Psoas muscle (tissue), 7 donors: ENCODE measurements at regions not wholly inside any gene's neighbourhood (a gene's known extent, or its start where the extent isn't known, plus 50 kb on each side); places are given as distances from the start of the nearest gene placed in this dataset.

Source experiments
- ATAC-seq, 4 donors: fragments of 200-7000 bp; cut with Tn5 transposase; one replicate each; pipeline ENCODE4 v1.9.1; 2020; ENCODE audit warnings: moderate library complexity in 3 of 4, mild to moderate bottlenecking in 2 of 4
- DNase-seq, 2 donors: peaks; one replicate each; pipeline ENCODE4 v3.0.0-alpha.2; 2020
- H3K27ac ChIP-seq: fragments of 200-600 bp; one replicate; pipeline ENCODE4 v1.8.0; 2022
- H3K27me3 ChIP-seq, 3 donors: fragments of 200-600 bp in 1 of 3; one replicate each; pipeline versions ENCODE4 v1.6.1 to v1.8.0; 2013 to 2022; ENCODE audit warnings: low read length in 2 of 3, mild to moderate bottlenecking in 2 of 3, moderate library complexity in 1 of 3; ENCODE audit not compliant: insufficient read depth in 3 of 3
- H3K36me3 ChIP-seq, 2 donors: fragments of 200-600 bp in 1 of 2; one replicate each; pipeline versions ENCODE4 v1.6.1 to v1.8.0; 2013 to 2022; ENCODE audit warnings: low read depth in 1 of 2, mild to moderate bottlenecking in 1 of 2, moderate library complexity in 1 of 2; ENCODE audit not compliant: insufficient read depth in 1 of 2
- H3K4me1 ChIP-seq: fragments of 200-600 bp; one replicate; pipeline ENCODE4 v1.8.0; 2022
- H3K4me3 ChIP-seq: fragments of 200-600 bp; one replicate; pipeline ENCODE4 v1.8.0; 2022; ENCODE audit warnings: mild to moderate bottlenecking
- H3K9me3 ChIP-seq: fragments of 200-600 bp; one replicate; pipeline ENCODE4 v1.8.0; 2022
- CTCF ChIP-seq: fragments of 200-600 bp; IDR thresholded peaks from one replicate; pipeline ENCODE4 v1.8.0; 2022; ENCODE audit warnings: antibody characterized with exemption
- WGBS, 3 donors: extraction: QIAGEN DNeasy Blood & Tissue Kit; methylation state at CpG; one replicate each; pipeline versions ENCODE4 v1.1.6 to v1.1.7; 2013; 5-methylcytosine and 5-hydroxymethylcytosine counted together
- intact Hi-C, 2 donors: fragments of 100-400 bp; cut with DNase I; formaldehyde crosslinking; loops; one replicate each; pipeline versions ENCODE4 v1.11.0 to v1.14.2; 2022
- donor health status: healthy with polysubstance abuse.
- donor health status: DM: no; HTN: no; CAD: no; lungs with moderate emphysema.
- donor health status: Bipolar disorder and iron deficiency.
- donor health status: healthy.
- donor health status: DM: yes; HTN: yes; CAD: no.
- donor health status: DM: no; HTN: no; CAD: no.
- donor health status: DM: yes; HTN: yes; CAD: no.

- no peak for DNase-seq
- intact Hi-C loops, result no loop called here
- no peak overlapping the region for H3K4me3 ChIP-seq
- H3K27ac ChIP-seq, result no peak overlapping the region
- ATAC-seq, result no peak
- no peak for TF ChIP-seq CTCF
- H3K36me3 ChIP-seq, result no peaks in the 10 kb centered on the region
- 54 to 67% (median 60%) methylated on average over 2 of the region's 2 CpGs for WGBS, 3 donors
- H3K9me3 ChIP-seq, result no peaks in the 10 kb centered on the region
- no peaks in the 10 kb centered on the region for H3K27me3 ChIP-seq
- no peaks in the 10 kb centered on the region for H3K4me1 ChIP-seq
Measured at GRCh38 chr2:185531721-185532120, 206.9 kb upstream of the FSIP2 start.

- WGBS, 3 donors, result 89 to 95% (median 92%) methylated on average over 2 of the region's 2 CpGs
- ATAC-seq, result no peak
Measured at GRCh38 chr2:185537689-185538088, 200.9 kb upstream of the FSIP2 start.

GRCh38 chr2:185567196-185567595 lies 171.4 kb upstream of the FSIP2 start:
- ATAC-seq (no peak), DNase-seq (no peak)
- Histone ChIP-seq H3K27ac (no peak overlapping the region), H3K4me3 (no peak overlapping the region), H3K27me3 (no peaks in the 10 kb centered on the region), H3K9me3 (no peaks in the 10 kb centered on the region), H3K36me3 (no peaks in the 10 kb centered on the region), H3K4me1 (no peaks in the 10 kb centered on the region)
- intact Hi-C loops, result no loop called here
- TF ChIP-seq CTCF, result no peak
- WGBS, 3 donors, result 76 to 88% (median 82%) methylated on average over 2 of the region's 2 CpGs

More at GRCh38 chr2:185537689-185538088, 200.9 kb upstream of the FSIP2 start:
- no peak for TF ChIP-seq CTCF
- Histone ChIP-seq H3K36me3 (no peaks in the 10 kb centered on the region), H3K27ac (no peak overlapping the region), H3K9me3 (no peaks in the 10 kb centered on the region), H3K4me1 (no peaks in the 10 kb centered on the region), H3K4me3 (no peak overlapping the region), H3K27me3 (no peaks in the 10 kb centered on the region)
- intact Hi-C loops, result no loop called here
- DNase-seq, result no peak

GRCh38 chr2:185567940-185568339 lies 170.7 kb upstream of the FSIP2 start:
- no peak for ATAC-seq
- no peaks in the 10 kb centered on the region for H3K9me3 ChIP-seq
- H3K4me1 ChIP-seq, result no peaks in the 10 kb centered on the region
- H3K36me3 ChIP-seq, result no peaks in the 10 kb centered on the region
- no peak for TF ChIP-seq CTCF
- no peaks in the 10 kb centered on the region for H3K27me3 ChIP-seq
- H3K27ac ChIP-seq, result no peak overlapping the region
- H3K4me3 ChIP-seq, result no peak overlapping the region
- intact Hi-C loops, result no loop called here
- no peak for DNase-seq
- WGBS, 3 donors, result 78 to 84% (median 80%) methylated on average over 8 of the region's 8 CpGs

- H3K4me3 ChIP-seq, result no peak overlapping the region
- ATAC-seq (no peak), DNase-seq (no peak)
- peaks cover 0 to 2% (median 0%) of the 10 kb centered on the region in 3 donors for H3K27me3 ChIP-seq
- H3K36me3 ChIP-seq, result no peaks in the 10 kb centered on the region
- no peak for TF ChIP-seq CTCF
- WGBS, 3 donors, result 72 to 75% (median 73%) methylated on average over 3 of the region's 3 CpGs
- no peaks in the 10 kb centered on the region for H3K4me1 ChIP-seq
- no peak overlapping the region for H3K27ac ChIP-seq
- no peaks in the 10 kb centered on the region for H3K9me3 ChIP-seq
- intact Hi-C loops, result no loop called here
Measured at GRCh38 chr2:185578322-185578721, 160.3 kb upstream of the FSIP2 start.
